Retina (tissue), 1 donor: ENCODE measurements at regions not wholly inside any gene's neighbourhood (a gene's known extent, or its start where the extent isn't known, plus 50 kb on each side); places are given as distances from the start of the nearest gene placed in this dataset.
"Not testable (repeated sequence)": the region's sequence is repeated elsewhere in the genome, so short reads cannot be mapped to it uniquely, and the experiment has no call there.

Experiments used
- DNase-seq: peaks from one replicate; pipeline ENCODE4 v3.0.0-alpha.2; 2016

DNA sequence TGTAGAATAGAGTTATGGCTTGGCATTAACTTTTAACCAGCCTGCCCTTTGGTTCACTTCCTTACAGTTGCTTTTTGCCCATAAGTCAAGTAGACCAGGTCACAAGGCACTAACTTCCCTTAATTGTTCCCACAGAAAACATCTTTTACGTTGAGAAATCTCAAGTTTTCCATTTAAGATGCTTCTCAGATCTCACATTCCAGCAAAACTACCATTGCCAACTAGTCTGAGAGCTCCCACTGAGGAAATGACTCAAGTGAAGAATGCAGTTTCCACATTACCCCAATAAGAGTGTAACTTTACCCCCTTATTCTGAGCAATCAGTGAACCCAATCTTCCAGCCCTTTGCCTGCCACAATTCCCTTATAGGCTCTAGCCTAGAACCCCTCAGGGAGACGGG lies 502.2 kb upstream of the OLFM3 start:
- DNase-seq: no peak

DNA sequence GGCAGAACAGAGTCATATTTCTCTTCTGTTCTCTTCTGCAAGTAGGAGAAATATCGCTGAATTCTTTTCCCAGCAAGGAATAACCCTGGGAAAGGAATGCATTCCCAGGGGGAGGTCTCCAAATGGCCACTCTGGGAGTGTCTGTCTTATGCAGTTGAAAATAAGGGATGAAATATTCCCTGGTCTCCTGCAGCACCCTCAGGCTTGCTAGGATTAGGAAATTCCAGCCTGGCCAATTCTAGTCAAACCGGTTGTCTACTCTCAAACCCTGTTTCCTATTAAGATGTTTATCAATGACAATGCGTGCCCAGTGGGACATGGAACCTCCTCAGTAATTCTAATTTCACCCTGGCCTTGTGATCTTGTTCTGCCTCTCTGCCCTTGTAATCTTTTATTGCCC lies 501.1 kb upstream of the OLFM3 start:
- DNase-seq: not testable (repeated sequence)

- DNase-seq: no peak
These were observed 475.8 kb upstream of the OLFM3 start for GRCh38 chr1:102472520-102472919.

DNA sequence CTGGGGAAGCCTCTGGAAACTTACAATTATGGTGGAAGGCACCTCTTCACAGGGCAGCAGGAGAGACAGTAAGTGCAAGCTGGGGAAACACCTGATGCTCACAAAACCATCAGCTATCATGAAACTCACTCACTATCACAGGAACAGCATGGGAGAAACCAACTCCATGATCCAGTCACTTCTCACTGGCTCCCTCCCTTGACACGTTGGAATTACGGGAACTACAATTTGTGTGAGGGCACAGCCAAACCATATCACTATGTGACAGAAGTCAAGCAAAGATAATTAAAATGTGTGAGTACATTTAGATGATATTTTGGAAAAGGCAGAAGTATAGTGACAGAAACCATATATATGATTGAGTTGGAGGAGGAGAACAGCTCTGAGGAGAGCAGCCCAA lies 474.0 kb upstream of the OLFM3 start:
- no peak for DNase-seq

DNA sequence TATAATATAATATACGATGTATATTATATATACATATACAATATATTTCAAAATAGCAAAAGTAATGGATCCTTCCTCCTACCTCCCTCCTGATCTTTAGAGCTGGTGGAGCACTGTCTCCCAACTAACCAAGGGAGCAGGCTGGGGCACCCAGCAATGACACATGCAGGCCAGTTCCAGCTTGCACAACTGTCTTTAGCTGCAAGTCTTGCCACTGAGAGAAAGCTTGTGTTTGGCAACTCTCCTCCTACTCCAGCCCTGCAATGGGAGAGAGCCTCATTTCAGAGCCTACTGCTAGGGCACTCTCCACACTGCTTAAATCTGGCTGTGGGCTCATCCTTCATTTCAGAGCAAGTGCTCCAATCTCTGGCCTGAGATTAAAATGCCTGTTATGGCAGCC lies 469.8 kb upstream of the OLFM3 start:
- DNase-seq: no peak

DNA sequence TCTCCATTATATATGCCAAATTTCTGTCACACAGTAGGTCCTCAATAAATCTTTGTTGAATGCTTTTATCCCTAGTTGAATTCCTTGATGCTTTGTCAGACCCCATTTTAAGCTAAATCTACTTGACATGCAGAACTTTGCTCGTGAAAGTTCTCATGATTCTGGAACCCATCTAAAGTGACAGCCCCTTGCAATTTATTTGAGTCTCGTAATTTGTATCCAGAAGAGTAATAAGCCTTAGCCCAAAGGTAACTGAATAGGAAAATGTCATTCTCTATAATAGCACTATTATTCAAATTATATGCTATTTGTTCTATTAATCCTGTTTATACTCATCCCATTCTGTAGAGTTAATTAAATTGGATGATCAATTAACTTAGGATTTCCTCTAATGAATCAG lies 466.6 kb upstream of the OLFM3 start:
- no peak for DNase-seq

DNA sequence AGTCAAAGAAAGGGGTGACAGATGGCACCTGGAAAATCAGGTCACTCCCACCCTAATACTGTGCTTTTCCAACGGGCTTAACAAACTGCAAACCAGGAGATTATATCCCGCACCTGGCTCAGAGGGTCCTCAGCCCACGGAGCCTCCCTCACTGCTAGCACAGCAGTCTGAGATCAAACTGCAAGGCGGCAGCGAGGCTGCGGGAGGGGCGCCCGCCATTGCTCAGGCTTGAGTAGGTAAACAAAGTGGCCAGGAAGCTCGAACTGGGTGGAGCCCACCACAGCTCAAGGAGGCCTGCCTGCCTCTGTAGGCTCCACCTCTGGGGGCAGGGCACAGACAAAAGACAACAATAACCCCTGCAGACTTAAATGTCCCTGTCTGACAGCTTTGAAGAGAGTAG lies 445.6 kb upstream of the OLFM3 start:
- DNase-seq: not testable (repeated sequence)

DNA sequence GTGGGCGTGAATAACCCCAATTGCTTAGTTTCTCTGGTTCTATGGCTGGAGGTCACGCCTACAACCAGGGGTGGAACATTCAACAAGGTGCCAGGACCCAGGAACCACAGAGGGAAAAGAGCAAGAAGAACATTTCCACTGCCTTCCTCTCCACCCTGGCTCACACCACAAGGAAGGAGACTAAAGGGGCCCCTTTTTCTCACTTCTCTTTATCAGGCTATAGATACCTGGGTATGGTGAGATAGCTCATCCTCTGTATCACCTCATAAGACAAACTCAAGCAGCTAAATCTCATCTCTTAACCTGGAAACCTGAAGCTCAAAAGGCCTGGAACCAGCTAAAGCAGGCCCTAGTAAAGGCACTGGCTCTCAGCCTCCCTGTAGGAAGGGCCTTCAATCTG lies 438.8 kb upstream of the OLFM3 start:
- DNase-seq: no peak

DNA sequence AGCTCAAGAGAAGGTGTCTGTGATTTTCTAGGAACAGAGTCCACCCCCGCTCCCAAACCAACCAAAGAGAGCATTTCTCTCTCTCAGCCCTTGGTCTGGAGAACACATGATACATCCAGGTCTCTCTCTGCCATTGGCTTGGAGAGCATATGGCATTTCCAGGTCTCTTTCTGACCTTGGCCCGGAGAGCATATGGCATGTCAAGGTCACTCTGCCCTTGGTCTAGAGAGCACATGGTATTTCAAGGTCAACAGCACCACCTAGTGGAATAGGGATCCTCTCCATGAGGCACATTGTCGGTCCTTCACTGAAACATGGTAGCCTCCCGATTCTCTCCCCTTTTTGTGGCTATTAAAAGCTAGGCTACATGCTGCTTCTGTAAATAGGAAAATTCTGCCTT lies 437.7 kb upstream of the OLFM3 start:
- no peak for DNase-seq

- no peak for DNase-seq
These were observed 434.5 kb upstream of the OLFM3 start for GRCh38 chr1:102431253-102431652.

- no peak for DNase-seq
These were observed 423.3 kb upstream of the OLFM3 start for GRCh38 chr1:102420034-102420433.
